ENCODE measurements at regions not wholly inside any gene's neighbourhood (a gene's known extent, or its start where the extent isn't known, plus 50 kb on each side); places are given as distances from the start of the nearest gene placed in this dataset.
"Not testable (repeated sequence)": the region's sequence is repeated elsewhere in the genome, so short reads cannot be mapped to it uniquely, and the experiment has no call there.

GRCh38 chr2:150669492-150669891 lies 182.0 kb upstream of the RND3 start:
- no peak for DNase-seq

GRCh38 chr2:150667039-150667438 lies 179.6 kb upstream of the RND3 start:
- DNase-seq: not testable (repeated sequence)

- no peak for DNase-seq
Measured at GRCh38 chr2:150663143-150663542, 175.7 kb upstream of the RND3 start.

- DNase-seq: no peak
Measured at GRCh38 chr2:150656002-150656401, 168.5 kb upstream of the RND3 start.

GRCh38 chr2:150653351-150653750 lies 165.9 kb upstream of the RND3 start:
- DNase-seq: no peak

- DNase-seq: no peak
Measured at GRCh38 chr2:150647943-150648342, 160.5 kb upstream of the RND3 start.

- no peak for DNase-seq
Measured at GRCh38 chr2:150646746-150647145, 159.3 kb upstream of the RND3 start.

- no peak for DNase-seq
Measured at GRCh38 chr2:150644298-150645067, 157.0 kb upstream of the RND3 start.

- no peak for DNase-seq
Measured at GRCh38 chr2:150643114-150643725, 155.8 kb upstream of the RND3 start.

GRCh38 chr2:150640039-150640438 lies 152.6 kb upstream of the RND3 start:
- DNase-seq: no peak

- no peak for DNase-seq
Measured at GRCh38 chr2:150639383-150639782, 151.9 kb upstream of the RND3 start.

- DNase-seq: no peak
Measured at GRCh38 chr2:150631236-150631821, 143.9 kb upstream of the RND3 start.

GRCh38 chr2:150630587-150631235 lies 143.2 kb upstream of the RND3 start:
- no peak for DNase-seq

- no peak for DNase-seq
Measured at GRCh38 chr2:150627526-150627925, 140.1 kb upstream of the RND3 start.

GRCh38 chr2:150626934-150627411 lies 139.5 kb upstream of the RND3 start:
- no peak for DNase-seq

GRCh38 chr2:150625741-150626140 lies 138.3 kb upstream of the RND3 start:
- DNase-seq: no peak

- no peak for DNase-seq
Measured at GRCh38 chr2:150625303-150625702, 137.8 kb upstream of the RND3 start.

GRCh38 chr2:150624001-150624401 lies 136.5 kb upstream of the RND3 start:
- DNase-seq: no peak

- no peak for DNase-seq
Measured at GRCh38 chr2:150621526-150622213, 134.2 kb upstream of the RND3 start.

GRCh38 chr2:150620855-150621254 lies 133.4 kb upstream of the RND3 start:
- DNase-seq: no peak

- DNase-seq: no peak
Measured at GRCh38 chr2:150620416-150620815, 132.9 kb upstream of the RND3 start.
